Superior temporal gyrus (tissue), 1 donor: ENCODE measurements at regions not wholly inside any gene's neighbourhood (a gene's known extent, or its start where the extent isn't known, plus 50 kb on each side); places are given as distances from the start of the nearest gene placed in this dataset.

ENCODE experiments used
- DNase-seq: peaks from one replicate; pipeline ENCODE4 v3.0.0-alpha.2; 2016; ENCODE audit errors: extremely low spot score

- no peak for DNase-seq
Measured at GRCh38 chr6:96460052-96460700, 61.4 kb upstream of the UFL1 start.

GRCh38 chr6:96465321-96465903 is 56.2 kb upstream of the UFL1 start:
- no peak for DNase-seq

GRCh38 chr6:96466147-96466863 is 55.3 kb upstream of the UFL1 start:
- no peak for DNase-seq

- no peak for DNase-seq
Measured at GRCh38 chr6:96467814-96468213, 53.8 kb upstream of the UFL1 start.

GRCh38 chr6:96468281-96468680 is 53.3 kb upstream of the UFL1 start:
- no peak for DNase-seq

GRCh38 chr6:96468681-96469224 is 52.9 kb upstream of the UFL1 start:
- DNase-seq = peak; percentile 79

GRCh38 chr6:96469312-96469711 is 52.3 kb upstream of the UFL1 start:
- no peak for DNase-seq

GRCh38 chr6:96470296-96470695 is 51.3 kb upstream of the UFL1 start:
- no peak for DNase-seq
